ENCODE measurements at regions not wholly inside any gene's neighbourhood (a gene's known extent, or its start where the extent isn't known, plus 50 kb on each side); places are given as distances from the start of the nearest gene placed in this dataset.

DNA sequence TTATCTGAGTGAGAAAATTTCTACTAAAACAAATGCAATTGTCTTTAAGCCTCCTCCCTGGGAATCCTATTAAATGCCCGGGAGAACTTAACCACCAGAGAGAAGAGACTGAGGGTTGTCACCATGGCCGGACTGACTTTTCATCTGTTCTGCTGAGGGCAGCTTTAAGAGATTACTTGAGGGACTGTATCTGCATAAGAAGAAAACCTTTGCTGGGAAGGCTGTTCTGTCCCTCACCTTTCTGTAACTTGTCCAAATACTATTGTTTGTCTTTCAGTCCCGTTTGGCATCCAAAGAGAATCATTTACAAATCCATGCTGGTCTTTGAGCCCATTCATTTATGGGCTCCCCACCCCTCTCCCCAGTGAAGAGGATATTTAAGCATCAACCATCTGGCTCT, 306.3 kb upstream of the FLRT2 start:
- no peak for ATAC-seq
- no peak overlapping the region for H3K27ac ChIP-seq
- TF ChIP-seq POLR2A (IDR thresholded peaks at IDR 0.05) = no peak
- TF ChIP-seq, protein P1, sequence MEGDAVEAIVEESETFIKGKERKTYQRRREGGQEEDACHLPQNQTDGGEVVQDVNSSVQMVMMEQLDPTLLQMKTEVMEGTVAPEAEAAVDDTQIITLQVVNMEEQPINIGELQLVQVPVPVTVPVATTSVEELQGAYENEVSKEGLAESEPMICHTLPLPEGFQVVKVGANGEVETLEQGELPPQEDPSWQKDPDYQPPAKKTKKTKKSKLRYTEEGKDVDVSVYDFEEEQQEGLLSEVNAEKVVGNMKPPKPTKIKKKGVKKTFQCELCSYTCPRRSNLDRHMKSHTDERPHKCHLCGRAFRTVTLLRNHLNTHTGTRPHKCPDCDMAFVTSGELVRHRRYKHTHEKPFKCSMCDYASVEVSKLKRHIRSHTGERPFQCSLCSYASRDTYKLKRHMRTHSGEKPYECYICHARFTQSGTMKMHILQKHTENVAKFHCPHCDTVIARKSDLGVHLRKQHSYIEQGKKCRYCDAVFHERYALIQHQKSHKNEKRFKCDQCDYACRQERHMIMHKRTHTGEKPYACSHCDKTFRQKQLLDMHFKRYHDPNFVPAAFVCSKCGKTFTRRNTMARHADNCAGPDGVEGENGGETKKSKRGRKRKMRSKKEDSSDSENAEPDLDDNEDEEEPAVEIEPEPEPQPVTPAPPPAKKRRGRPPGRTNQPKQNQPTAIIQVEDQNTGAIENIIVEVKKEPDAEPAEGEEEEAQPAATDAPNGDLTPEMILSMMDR (IDR thresholded peaks at IDR 0.05) = no peak
- no peaks in the 10 kb centered on the region for H3K36me3 ChIP-seq
- no peaks in the 10 kb centered on the region for H3K4me1 ChIP-seq
- intact Hi-C loops (cut with DNase I) = no loop called here
- no peak overlapping the region for H3K4me3 ChIP-seq
- no peaks in the 10 kb centered on the region for H3K27me3 ChIP-seq
- no peak for DNase-seq
- 8% methylated on average over 3 of the region's 3 CpGs for WGBS (ENCODE audit: insufficient coverage, low coverage, low lambda C conversion rate, missing lambda C conversion rate)
- no peaks in the 10 kb centered on the region for H3K9me3 ChIP-seq

DNA sequence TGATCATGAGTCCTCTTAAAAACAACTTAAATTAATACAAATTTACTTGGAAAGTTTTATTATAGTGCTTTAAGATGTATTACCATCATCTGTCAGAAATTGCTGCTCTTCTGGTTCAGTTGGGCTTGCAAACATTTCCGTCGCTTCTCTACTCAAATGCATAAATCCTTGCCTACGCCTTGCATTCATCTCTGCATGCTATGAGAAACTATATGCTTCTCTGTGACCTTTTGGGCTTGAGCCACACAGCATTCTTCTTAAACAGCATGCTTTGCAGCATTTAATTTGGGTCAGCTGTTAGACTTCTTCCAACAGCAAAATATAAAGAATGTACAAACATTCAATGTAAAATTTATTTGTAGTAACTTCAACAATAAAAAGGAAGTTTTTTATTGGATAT, 305.7 kb upstream of the FLRT2 start:
- H3K9me3 ChIP-seq = no peaks in the 10 kb centered on the region
- ATAC-seq (no peak), DNase-seq (no peak)
- H3K27ac ChIP-seq = no peak overlapping the region
- TF ChIP-seq POLR2A (IDR thresholded peaks at IDR 0.05) = no peak
- TF ChIP-seq, protein P1 (IDR thresholded peaks at IDR 0.05) = no peak
- no peaks in the 10 kb centered on the region for H3K4me1 ChIP-seq
- WGBS (ENCODE audit: insufficient coverage, low coverage, low lambda C conversion rate, missing lambda C conversion rate) = 65% methylated on average over 3 of the region's 3 CpGs
- no peaks in the 10 kb centered on the region for H3K27me3 ChIP-seq
- no peaks in the 10 kb centered on the region for H3K36me3 ChIP-seq
- H3K4me3 ChIP-seq = no peak overlapping the region
- intact Hi-C loops (cut with DNase I) = no loop called here

DNA sequence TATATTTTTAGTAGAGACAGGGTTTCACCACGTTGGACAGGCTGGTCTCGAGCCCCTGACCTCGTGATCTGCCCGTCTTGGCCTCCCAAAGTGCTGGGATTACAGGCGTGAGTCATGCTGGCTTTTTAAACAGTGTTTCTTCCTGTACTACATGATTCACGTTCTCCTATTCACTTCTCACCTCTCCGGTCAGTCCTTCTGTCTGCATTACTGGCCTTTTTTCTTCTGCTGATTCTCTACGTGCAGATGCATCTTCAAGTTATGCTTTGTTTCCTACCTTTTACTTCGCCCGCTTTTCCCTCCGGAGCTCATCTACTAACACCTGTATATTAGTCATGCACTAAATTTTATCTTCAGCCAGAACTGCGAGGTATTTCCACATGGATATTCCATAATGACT, 296.2 kb upstream of the FLRT2 start:
- 62% methylated on average over 12 of the region's 12 CpGs for WGBS (ENCODE audit: insufficient coverage, low coverage, low lambda C conversion rate, missing lambda C conversion rate)
- no peak overlapping the region for H3K27ac ChIP-seq
- H3K27me3 ChIP-seq = no peaks in the 10 kb centered on the region
- no peak for TF ChIP-seq POLR2A (IDR thresholded peaks at IDR 0.05)
- TF ChIP-seq, protein P1 (IDR thresholded peaks at IDR 0.05) = no peak
- DNase-seq = no peak
- no peaks in the 10 kb centered on the region for H3K9me3 ChIP-seq
- ATAC-seq = no peak
- no peaks in the 10 kb centered on the region for H3K4me1 ChIP-seq
- intact Hi-C loops (cut with DNase I) = no loop called here
- no peak overlapping the region for H3K4me3 ChIP-seq
- H3K36me3 ChIP-seq = no peaks in the 10 kb centered on the region

DNA sequence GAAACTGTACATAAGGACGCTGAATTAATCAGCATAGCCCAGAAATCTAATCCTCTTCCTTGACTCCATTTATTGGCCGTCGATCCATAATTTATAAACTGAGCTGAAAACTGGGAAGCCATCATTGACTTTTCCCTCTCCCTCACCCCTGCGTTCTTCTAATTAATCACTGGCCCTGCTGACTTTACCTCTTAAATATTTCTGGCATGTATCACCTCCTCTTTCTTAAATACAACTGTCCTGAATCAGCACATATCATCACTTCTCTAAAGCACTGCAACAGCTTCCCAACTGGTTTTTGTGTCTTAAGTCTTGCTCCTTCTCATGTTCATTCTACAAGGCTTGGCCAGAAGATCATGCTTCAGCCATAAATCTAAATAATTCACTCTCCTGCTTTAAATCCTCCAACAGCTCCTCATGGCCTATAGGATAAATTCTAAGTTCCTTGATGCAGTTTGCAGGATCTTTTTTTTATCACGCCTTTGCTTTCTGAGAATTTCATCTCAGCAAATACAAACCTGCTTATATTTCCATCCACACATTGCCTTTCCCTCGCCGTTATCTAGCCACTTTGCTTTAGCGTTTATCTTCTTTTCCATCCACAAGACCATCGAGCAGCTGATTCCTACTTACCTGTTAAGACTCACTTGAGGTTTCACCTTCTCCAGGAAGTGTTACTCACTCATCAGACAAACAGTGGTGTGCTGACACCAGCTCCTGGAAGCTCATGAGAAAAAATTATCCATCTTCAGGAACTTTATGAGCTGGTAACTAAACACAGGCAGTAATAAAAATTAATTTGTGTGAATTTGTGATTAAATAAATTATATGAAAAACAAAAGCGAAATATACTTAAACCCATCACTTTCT, 295.6 kb upstream of the FLRT2 start:
- WGBS (ENCODE audit: insufficient coverage, low coverage, low lambda C conversion rate, missing lambda C conversion rate) = 53% methylated on average over 10 of the region's 10 CpGs
- TF ChIP-seq, protein P1 (IDR thresholded peaks at IDR 0.05) = no peak
- TF ChIP-seq POLR2A (IDR thresholded peaks at IDR 0.05) = no peak
- Histone ChIP-seq H3K4me3 (no peak overlapping the region), H3K36me3 (no peaks in the 10 kb centered on the region), H3K27me3 (no peaks in the 10 kb centered on the region), H3K9me3 (no peaks in the 10 kb centered on the region), H3K27ac (no peak overlapping the region), H3K4me1 (no peaks in the 10 kb centered on the region)
- ATAC-seq (no peak), DNase-seq (no peak)
- intact Hi-C loops (cut with DNase I) = no loop called here
